Chondrocyte (in vitro differentiated cells): ENCODE measurements at regions not wholly inside any gene's neighbourhood (a gene's known extent, or its start where the extent isn't known, plus 50 kb on each side); places are given as distances from the start of the nearest gene placed in this dataset.

ENCODE experiments used
- DNase-seq: peaks from one replicate; pipeline ENCODE4 v3.0.0; 2021; ENCODE audit warnings: mixed read lengths, low spot score
- H3K27ac Mint-ChIP-seq: one replicate; pipeline ENCODE4 v1.8.0; 2021; ENCODE audit warnings: mild to moderate bottlenecking, moderate library complexity, mixed read lengths; ENCODE audit not compliant: unreplicated experiment
- H3K27me3 Mint-ChIP-seq: 2 replicates; pipeline ENCODE4 v1.8.0; 2021; ENCODE audit warnings: low read depth, mixed read lengths
- H3K36me3 Mint-ChIP-seq: 2 replicates; pipeline ENCODE4 v1.8.0; 2021; ENCODE audit warnings: low read depth, mixed read lengths
- H3K4me1 Mint-ChIP-seq: 2 replicates; pipeline ENCODE4 v1.8.0; 2021; ENCODE audit warnings: low read depth, mild to moderate bottlenecking, mixed read lengths
- H3K4me3 Mint-ChIP-seq: one replicate; pipeline ENCODE4 v1.8.0; 2021; ENCODE audit warnings: mild to moderate bottlenecking, moderate library complexity, mixed read lengths; ENCODE audit not compliant: unreplicated experiment
- H3K9me3 Mint-ChIP-seq: 2 replicates; pipeline ENCODE4 v1.8.0; 2021; ENCODE audit warnings: low read depth, mixed read lengths
- TF ChIP-seq, protein P1 (sequence below): fragments of 200-600 bp; sonication (generic); IDR thresholded peaks from 2 replicates; pipeline ENCODE4 v1.5.0; 2021; ENCODE audit warnings: antibody characterized with exemption, mild to moderate bottlenecking, moderate library complexity

DNA sequence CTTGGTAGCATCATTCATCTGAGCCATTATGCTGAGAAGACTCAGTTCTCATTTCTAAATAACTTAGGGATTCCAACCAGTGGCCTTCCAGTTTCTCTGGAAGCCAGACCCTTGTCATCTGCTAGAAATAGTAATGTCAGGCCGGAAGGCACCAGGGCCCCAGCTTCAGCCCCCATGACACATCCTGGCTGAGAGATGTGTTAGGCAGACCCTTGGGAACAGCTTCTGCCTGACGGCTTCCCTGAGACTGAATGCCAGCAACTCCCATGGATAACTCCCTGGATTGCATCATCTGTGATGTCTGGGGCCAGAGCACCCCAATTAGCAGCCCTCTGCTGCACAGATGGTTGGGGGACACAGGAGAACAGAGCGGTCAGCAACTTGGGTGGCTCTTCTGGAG is 583.5 kb upstream of the TBX3 start:
- H3K4me1 Mint-ChIP-seq: peaks cover 10% of the 10 kb centered on the region
- H3K9me3 Mint-ChIP-seq: no peaks in the 10 kb centered on the region
- no peak overlapping the region for H3K4me3 Mint-ChIP-seq
- peak overlapping the region; percentile 72 for H3K27ac Mint-ChIP-seq
- H3K27me3 Mint-ChIP-seq: peaks cover 9% of the 10 kb centered on the region
- TF ChIP-seq, protein P1, sequence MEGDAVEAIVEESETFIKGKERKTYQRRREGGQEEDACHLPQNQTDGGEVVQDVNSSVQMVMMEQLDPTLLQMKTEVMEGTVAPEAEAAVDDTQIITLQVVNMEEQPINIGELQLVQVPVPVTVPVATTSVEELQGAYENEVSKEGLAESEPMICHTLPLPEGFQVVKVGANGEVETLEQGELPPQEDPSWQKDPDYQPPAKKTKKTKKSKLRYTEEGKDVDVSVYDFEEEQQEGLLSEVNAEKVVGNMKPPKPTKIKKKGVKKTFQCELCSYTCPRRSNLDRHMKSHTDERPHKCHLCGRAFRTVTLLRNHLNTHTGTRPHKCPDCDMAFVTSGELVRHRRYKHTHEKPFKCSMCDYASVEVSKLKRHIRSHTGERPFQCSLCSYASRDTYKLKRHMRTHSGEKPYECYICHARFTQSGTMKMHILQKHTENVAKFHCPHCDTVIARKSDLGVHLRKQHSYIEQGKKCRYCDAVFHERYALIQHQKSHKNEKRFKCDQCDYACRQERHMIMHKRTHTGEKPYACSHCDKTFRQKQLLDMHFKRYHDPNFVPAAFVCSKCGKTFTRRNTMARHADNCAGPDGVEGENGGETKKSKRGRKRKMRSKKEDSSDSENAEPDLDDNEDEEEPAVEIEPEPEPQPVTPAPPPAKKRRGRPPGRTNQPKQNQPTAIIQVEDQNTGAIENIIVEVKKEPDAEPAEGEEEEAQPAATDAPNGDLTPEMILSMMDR: no peak
- no peak for DNase-seq
- H3K36me3 Mint-ChIP-seq: no peaks in the 10 kb centered on the region

DNA sequence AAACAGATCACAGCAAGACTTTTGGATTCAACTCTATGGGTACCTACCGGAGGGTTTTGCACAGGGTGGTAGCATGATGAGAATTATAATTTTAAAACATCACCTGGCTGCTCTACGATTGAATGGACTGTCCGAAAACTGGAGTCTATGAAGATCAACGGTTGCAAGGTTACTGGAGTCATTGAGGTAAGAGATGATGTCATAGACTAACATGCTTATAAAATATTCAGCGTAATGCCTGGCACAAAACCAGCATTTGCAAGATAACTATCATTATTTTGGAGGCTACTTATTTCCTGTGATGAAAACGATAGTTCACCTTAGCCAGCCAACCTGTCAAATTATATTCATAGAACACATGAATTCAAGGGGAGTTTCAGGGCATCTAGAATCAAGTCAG is 580.6 kb upstream of the TBX3 start:
- TF ChIP-seq, protein P1: no peak
- no peaks in the 10 kb centered on the region for H3K9me3 Mint-ChIP-seq
- H3K4me3 Mint-ChIP-seq: no peak overlapping the region
- H3K27ac Mint-ChIP-seq: no peak overlapping the region
- H3K36me3 Mint-ChIP-seq: no peaks in the 10 kb centered on the region
- DNase-seq: no peak
- no peaks in the 10 kb centered on the region for H3K27me3 Mint-ChIP-seq
- H3K4me1 Mint-ChIP-seq: peaks cover 14% of the 10 kb centered on the region

DNA sequence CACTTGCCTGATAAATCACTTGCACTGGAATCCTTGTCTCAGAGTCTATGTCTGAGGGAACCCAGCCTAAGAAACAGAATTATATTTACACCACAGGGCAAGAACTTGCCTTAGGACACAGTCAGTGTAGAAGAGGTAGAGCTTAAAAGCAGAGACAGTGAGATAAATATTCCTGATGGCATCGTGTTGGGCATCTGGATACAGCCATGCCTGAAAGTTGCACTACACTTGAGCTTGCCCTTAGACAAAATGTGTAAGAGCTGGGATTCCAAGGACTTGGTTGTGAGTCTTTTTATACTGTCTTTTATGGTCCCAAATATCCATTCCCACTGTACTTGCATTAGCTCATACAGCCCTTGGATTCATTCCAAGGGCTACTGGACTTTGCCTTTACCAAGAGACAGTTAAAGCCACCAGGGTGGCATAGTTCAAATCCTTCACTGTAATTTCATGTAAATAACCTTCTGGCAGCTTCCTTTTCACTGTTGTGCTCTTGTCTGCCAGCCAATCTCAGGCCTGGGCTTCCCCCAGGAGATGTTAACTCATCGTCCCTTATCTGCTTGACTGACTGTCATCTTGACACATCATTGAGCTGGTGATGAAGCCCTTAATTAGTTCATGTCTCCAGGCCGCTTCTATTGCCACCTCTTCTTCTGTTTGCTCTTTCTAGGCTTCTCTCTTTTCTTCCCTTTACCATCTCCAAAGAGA is 577.9 kb upstream of the TBX3 start:
- H3K36me3 Mint-ChIP-seq: no peaks in the 10 kb centered on the region
- peaks cover 2% of the 10 kb centered on the region for H3K27me3 Mint-ChIP-seq
- DNase-seq: no peak

DNA sequence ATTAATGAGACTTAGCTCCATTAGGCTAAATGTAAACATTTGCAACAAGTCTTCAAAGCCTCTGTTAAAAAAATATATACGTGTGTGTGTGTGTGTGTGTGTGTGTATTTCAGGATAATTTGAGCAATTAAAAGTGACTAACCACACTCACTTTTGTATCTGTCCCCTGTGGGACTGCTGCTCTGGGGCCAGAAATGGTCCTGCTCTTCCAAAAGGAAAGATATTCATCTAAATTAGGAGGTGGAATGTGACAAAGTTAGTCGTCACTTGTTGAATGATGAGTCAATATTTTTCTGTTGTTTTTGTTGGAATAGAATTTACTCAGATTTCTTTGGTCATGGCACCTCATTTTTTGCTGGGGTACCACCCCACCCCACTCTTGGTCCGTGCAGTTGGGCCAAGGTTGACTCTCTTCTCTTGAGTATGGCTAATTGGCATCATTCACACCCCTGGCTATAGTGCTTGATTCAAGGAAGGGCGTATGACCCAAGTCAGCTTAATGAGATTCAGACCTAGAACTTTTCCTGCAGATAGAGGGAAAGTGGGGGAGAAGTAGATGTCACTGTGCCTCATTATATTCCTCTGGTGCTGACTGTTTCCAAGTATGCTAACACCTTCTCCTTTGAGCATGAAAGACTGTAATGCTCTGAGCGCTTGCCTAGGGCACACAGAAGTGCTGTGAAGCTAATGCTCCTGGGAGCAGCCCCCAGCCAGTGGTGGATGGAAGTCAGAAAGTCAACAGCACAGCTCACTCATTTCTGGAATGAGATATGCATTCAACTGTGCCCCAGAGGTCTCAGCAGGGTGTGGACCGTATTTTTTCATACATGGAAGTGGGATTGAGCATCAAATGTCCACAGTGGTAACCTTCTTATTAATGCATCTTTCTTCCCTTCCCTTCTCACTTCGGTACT is 577.0 kb upstream of the TBX3 start:
- TF ChIP-seq, protein P1: no peak
- no peaks in the 10 kb centered on the region for H3K36me3 Mint-ChIP-seq
- H3K4me3 Mint-ChIP-seq: no peak overlapping the region
- peaks cover 5% of the 10 kb centered on the region for H3K4me1 Mint-ChIP-seq
- H3K27me3 Mint-ChIP-seq: peaks cover 3% of the 10 kb centered on the region
- no peak overlapping the region for H3K27ac Mint-ChIP-seq
- no peaks in the 10 kb centered on the region for H3K9me3 Mint-ChIP-seq
- DNase-seq: no peak

More for the DNA sequence above, 577.9 kb upstream of the TBX3 start:
- TF ChIP-seq, protein P1: no peak
- H3K4me3 Mint-ChIP-seq: no peak overlapping the region
- no peak overlapping the region for H3K27ac Mint-ChIP-seq
- peaks cover 5% of the 10 kb centered on the region for H3K4me1 Mint-ChIP-seq
- no peaks in the 10 kb centered on the region for H3K9me3 Mint-ChIP-seq

DNA sequence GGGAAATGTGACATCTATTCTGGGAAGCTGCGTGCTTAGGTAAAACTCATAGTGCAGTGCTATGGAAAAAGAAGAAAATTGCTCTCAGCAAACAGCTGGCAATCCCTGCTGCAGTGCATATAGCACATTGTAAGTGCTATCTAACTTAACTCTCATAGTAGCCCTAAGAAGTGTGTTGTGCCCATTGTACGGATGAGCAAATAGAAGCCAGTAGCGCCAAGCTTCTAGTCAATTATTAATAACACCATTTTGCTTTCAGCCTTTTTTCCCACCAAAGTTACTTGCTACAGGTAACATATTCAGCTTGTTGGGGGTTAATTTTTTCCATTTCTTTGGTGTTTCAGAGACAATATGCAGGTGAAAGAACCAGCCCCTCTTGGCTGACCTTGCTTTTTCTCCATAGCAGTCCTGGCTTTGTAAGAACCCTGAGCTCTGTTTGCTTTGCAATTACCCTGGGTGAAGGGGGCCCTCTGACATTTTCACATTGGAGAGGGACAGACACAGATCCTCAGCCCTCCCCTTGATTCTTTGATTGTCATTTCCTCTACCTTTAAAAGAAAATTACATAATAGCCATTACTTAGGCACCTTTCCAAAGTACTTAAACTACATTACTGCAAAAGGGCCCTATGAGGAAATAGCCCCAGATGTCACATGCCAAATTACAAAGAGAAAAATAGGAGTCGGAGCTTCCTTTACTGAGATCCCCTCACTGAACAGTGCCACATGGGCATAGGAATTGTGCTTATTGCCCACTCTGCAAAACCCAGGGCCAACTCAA is 576.2 kb upstream of the TBX3 start:
- Mint-ChIP-seq H3K9me3 (no peaks in the 10 kb centered on the region), H3K36me3 (no peaks in the 10 kb centered on the region), H3K27me3 (peaks cover 5% of the 10 kb centered on the region), H3K4me3 (no peak overlapping the region), H3K27ac (no peak overlapping the region), H3K4me1 (peaks cover 5% of the 10 kb centered on the region)
- TF ChIP-seq, protein P1: no peak
- DNase-seq: no peak
